HG03025 (cell line): ENCODE measurements at regions not wholly inside any gene's neighbourhood (a gene's known extent, or its start where the extent isn't known, plus 50 kb on each side); places are given as distances from the start of the nearest gene placed in this dataset.
A peak's percentile ranks its signal among the peaks of the same experiment; 100 is the strongest.
"Not testable (repeated sequence)": the region's sequence is repeated elsewhere in the genome, so short reads cannot be mapped to it uniquely, and the experiment has no call there.

Experiments
- ATAC-seq: cut with Tn5 transposase; IDR thresholded peaks from one replicate; pipeline ENCODE4 v1.9.1; 2021; ENCODE audit warnings: mild to moderate bottlenecking, moderate library complexity; ENCODE audit not compliant: unreplicated experiment, low FRiP score

- ATAC-seq = no peak
Measured at GRCh38 chr9:71632776-71633175, 135.5 kb downstream of the CEMIP2 start.

- ATAC-seq = no peak
Measured at GRCh38 chr9:71630377-71630995, 137.8 kb downstream of the CEMIP2 start.

GRCh38 chr9:71629578-71630215 is 138.6 kb downstream of the CEMIP2 start:
- ATAC-seq = no peak

GRCh38 chr9:71628247-71628646 is 140.1 kb downstream of the CEMIP2 start:
- no peak for ATAC-seq

GRCh38 chr9:71627537-71627936 is 140.8 kb downstream of the CEMIP2 start:
- no peak for ATAC-seq

- no peak for ATAC-seq
Measured at GRCh38 chr9:71626395-71626794, 141.9 kb downstream of the CEMIP2 start.

GRCh38 chr9:71624728-71625127 is 143.6 kb downstream of the CEMIP2 start:
- ATAC-seq = no peak

GRCh38 chr9:71620746-71621145 is 147.6 kb downstream of the CEMIP2 start:
- no peak for ATAC-seq

GRCh38 chr9:71620331-71620730 is 148.0 kb downstream of the CEMIP2 start:
- no peak for ATAC-seq

- ATAC-seq = no peak
Measured at GRCh38 chr9:71619926-71620325, 148.4 kb downstream of the CEMIP2 start.

GRCh38 chr9:71614409-71615010 is 153.8 kb downstream of the CEMIP2 start:
- ATAC-seq = no peak

GRCh38 chr9:71612889-71613288 is 155.4 kb downstream of the CEMIP2 start:
- ATAC-seq = no peak

- ATAC-seq = no peak
Measured at GRCh38 chr9:71609448-71609830, 158.9 kb downstream of the CEMIP2 start.

GRCh38 chr9:71608825-71609447 is 159.4 kb downstream of the CEMIP2 start:
- ATAC-seq = no peak

GRCh38 chr9:71608021-71608420 is 160.3 kb downstream of the CEMIP2 start:
- ATAC-seq = no peak

GRCh38 chr9:71607461-71607881 is 160.8 kb downstream of the CEMIP2 start:
- ATAC-seq = no peak

- ATAC-seq = peak; percentile 71
Measured at GRCh38 chr9:71604197-71605063, 163.9 kb downstream of the CEMIP2 start.

- no peak for ATAC-seq
Measured at GRCh38 chr9:71602652-71603051, 165.7 kb downstream of the CEMIP2 start.

GRCh38 chr9:71595762-71596161 is 172.6 kb downstream of the CEMIP2 start:
- not testable (repeated sequence) for ATAC-seq

- ATAC-seq = no peak
Measured at GRCh38 chr9:71594541-71594940, 173.8 kb downstream of the CEMIP2 start.

- ATAC-seq = no peak
Measured at GRCh38 chr9:71592400-71592799, 175.9 kb downstream of the CEMIP2 start.
